HEK293T (cell line): ENCODE measurements at regions not wholly inside any gene's neighbourhood (a gene's known extent, or its start where the extent isn't known, plus 50 kb on each side); places are given as distances from the start of the nearest gene placed in this dataset.

Source experiments
- FOXA1 ChIP-seq: fragments of 450-650 bp; IDR thresholded peaks from 2 replicates; pipeline ENCODE4 v1.6.1; 2016; ENCODE audit warnings: mild to moderate bottlenecking
- TARDBP ChIP-seq: fragments of 450-650 bp; IDR thresholded peaks from 2 replicates; pipeline ENCODE4 v1.6.1; 2016
- ZNF384 ChIP-seq: fragments of 450-650 bp; IDR thresholded peaks from 2 replicates; pipeline ENCODE4 v1.6.1; 2016

DNA sequence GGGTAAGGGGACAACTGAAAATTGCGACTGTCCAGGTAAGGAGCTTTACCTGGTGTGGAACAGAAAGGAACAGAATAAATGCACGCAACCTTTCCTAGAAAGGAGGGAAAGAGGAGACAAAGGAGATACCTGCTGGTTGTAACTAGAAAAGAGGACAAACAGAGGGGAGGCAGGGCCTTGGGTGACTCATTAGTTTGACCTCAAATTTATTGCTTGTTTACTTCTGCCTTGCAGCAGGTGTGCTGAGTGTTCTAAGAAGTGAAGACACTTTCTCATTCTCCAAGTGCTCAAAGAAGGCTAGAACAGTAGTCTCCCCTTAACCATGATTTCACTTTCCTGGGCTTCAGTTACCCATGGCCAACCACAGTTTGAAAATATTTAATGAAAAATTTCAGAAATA is 123.1 kb upstream of the BOD1L1 start:
- TF ChIP-seq FOXA1 (no peak), ZNF384 (no peak), TARDBP (no peak)
